HG03432 (cell line): ENCODE measurements at regions not wholly inside any gene's neighbourhood (a gene's known extent, or its start where the extent isn't known, plus 50 kb on each side); places are given as distances from the start of the nearest gene placed in this dataset.

Source experiments
- ATAC-seq: cut with Tn5 transposase; IDR thresholded peaks from one replicate; pipeline ENCODE4 v1.9.1; 2021; ENCODE audit warnings: mild to moderate bottlenecking, moderate library complexity; ENCODE audit not compliant: unreplicated experiment

GRCh38 chr15:94059013-94059587 lies 172.3 kb upstream of the MCTP2 start:
- ATAC-seq = no peak

- ATAC-seq = no peak
Observed at GRCh38 chr15:94057305-94057704, 174.1 kb upstream of the MCTP2 start.

- no peak for ATAC-seq
Observed at GRCh38 chr15:94056314-94056713, 175.0 kb upstream of the MCTP2 start.

DNA sequence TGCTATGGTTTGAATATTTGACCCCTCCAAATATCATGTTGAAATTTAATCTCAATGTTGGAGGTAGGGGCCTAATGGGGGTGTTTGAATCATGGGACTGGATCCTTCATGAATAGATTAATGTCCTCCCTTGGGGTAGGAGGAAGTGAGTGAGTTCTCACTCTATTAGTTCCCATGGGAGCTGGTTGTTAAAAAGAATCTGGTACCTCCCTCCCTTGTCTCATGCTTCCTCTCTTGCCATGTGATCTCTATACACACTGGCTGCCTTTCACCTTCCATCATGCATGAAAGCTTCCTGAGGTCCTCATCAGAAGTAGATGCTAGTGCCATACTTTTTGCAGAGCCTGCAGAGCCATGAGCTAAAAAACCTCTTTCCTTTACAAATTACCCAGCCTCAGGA lies 177.7 kb upstream of the MCTP2 start:
- ATAC-seq = no peak

DNA sequence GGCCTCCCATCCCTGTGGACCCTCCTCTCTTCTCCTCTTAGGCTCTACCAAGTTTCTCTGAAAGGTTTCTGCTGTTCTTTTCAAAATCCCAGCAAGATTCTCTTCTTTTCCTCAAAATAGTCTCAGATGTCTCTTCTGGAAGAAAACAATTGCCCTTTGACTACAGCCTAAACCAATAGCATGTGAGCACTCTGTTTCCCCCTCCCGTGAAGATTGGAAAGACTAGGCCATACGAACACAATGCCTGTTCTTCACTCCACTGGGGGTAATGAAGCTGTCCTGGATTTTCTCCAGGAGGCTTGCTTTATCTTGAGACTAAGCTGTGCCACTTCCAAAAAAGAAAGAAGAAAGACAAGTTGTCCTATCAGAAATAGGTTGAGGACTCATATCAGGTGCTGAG lies 178.7 kb upstream of the MCTP2 start:
- ATAC-seq = no peak

DNA sequence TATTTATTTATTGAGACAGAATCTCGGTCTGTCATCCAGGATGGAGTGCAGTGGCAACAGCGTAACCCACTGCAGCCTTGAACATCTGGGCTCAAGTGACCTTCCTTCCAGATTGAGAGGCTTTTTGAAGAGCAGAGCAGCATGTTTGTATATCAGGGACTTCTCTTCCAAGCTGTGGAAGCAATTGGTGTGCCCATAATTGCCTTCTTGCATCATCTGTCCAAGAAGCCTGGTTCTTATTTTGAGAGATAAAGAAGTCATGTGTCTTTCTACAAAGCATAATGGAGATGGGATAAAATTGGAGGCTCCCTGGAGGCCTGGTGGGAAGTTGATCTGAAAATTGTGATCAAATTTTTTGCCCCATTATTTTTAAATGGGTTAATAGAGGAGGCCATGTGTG lies 183.8 kb upstream of the MCTP2 start:
- no peak for ATAC-seq

- no peak for ATAC-seq
Observed at GRCh38 chr15:94042180-94042928, 189.0 kb upstream of the MCTP2 start.

DNA sequence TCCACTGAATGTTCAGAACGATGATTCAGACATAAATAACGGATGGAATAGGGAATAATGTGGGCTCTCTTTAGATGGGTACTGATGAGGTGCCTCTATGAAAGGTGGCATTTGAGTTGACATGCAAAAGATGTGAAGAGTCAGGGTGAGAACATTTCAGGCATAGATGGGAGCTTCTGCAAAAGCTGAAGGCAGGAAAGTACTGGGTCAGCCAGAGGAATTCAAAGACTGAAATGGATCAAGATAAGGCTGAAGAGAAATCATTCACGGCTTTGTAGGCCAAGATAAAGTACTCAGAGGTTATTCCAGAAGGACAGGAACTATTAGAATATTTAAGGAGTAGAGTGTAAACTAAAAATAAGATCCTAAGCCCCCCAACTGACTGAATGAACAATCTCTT lies 189.6 kb upstream of the MCTP2 start:
- ATAC-seq = no peak

- no peak for ATAC-seq
Observed at GRCh38 chr15:94040541-94041248, 190.7 kb upstream of the MCTP2 start.

DNA sequence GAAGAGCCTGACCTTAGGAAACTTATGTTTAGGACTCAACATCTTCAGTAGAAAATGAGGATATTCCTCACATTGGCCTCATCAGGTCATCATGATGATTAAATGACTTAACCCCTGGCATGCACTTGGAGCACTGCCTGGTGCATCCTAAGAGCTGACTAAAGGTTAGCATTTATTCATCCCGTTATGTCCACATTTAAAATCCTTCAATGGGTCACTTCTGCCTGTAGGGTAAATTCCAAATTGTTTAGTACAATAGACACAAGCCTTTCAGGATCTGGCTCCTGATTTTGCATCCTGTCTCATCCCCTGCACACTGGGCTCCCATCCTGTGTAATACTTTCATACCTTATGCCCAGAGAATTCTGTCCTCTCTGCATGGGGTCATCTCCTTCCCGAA lies 195.2 kb upstream of the MCTP2 start:
- ATAC-seq = no peak

DNA sequence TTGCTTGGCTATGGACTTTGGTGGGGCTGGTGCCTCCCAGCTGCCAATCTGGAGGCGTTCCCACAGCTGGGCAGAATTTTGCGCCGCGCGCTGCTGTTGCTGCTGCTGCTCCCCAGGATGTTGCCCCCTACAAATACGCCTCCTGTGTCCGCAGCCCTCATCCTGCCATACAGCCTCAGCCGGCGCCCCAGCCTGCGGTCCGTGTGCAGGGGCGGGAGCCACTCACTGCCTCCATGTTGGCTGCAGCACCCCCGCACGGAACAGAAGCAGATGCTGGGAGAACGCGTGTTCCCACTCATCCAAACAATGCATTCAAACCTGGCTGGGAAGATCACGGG lies 197.7 kb upstream of the MCTP2 start:
- no peak for ATAC-seq

- ATAC-seq = no peak
Observed at GRCh38 chr15:94033014-94033682, 198.2 kb upstream of the MCTP2 start.

GRCh38 chr15:94032571-94032970 lies 198.8 kb upstream of the MCTP2 start:
- ATAC-seq = no peak

GRCh38 chr15:94031072-94031471 lies 200.3 kb upstream of the MCTP2 start:
- no peak for ATAC-seq

GRCh38 chr15:94029495-94029894 lies 201.9 kb upstream of the MCTP2 start:
- ATAC-seq = no peak

GRCh38 chr15:94028809-94029208 lies 202.6 kb upstream of the MCTP2 start:
- no peak for ATAC-seq

DNA sequence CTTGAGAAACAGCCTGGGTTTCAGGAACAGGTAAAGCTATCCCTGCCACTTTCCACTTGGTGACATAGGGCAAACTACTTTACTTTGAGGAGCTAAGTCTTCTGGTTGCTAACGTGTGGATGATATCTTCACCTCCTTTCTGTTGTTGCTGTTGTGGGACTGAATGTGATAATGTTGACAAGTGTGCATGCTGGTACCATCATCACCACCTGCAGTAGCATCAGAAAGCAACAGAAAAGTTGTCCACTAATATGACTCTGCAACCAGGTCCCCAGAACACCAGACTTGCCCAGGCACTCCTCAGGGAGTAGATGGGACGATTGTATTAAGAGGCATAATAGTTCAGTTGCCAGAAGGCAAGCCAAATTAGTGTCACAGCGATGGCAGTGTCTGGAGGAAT lies 203.2 kb upstream of the MCTP2 start:
- no peak for ATAC-seq

DNA sequence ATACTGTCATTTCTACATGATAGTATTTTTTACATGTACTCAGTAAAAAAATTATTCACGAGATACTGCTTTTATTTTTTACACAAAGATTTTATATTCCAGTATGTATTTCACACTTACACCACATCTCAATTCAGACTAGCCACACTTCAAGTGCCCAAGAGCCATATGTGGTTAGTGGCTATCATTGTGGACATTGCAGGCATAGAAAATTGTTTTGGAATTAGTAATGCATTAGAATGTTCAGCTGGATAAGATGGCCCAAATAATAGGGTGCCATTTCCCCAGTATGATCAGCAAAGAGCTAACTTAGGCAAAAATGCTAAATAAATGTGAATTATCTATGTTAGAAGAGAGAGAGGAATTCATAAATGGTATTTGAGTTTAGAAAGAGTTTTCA lies 203.8 kb upstream of the MCTP2 start:
- ATAC-seq = no peak

DNA sequence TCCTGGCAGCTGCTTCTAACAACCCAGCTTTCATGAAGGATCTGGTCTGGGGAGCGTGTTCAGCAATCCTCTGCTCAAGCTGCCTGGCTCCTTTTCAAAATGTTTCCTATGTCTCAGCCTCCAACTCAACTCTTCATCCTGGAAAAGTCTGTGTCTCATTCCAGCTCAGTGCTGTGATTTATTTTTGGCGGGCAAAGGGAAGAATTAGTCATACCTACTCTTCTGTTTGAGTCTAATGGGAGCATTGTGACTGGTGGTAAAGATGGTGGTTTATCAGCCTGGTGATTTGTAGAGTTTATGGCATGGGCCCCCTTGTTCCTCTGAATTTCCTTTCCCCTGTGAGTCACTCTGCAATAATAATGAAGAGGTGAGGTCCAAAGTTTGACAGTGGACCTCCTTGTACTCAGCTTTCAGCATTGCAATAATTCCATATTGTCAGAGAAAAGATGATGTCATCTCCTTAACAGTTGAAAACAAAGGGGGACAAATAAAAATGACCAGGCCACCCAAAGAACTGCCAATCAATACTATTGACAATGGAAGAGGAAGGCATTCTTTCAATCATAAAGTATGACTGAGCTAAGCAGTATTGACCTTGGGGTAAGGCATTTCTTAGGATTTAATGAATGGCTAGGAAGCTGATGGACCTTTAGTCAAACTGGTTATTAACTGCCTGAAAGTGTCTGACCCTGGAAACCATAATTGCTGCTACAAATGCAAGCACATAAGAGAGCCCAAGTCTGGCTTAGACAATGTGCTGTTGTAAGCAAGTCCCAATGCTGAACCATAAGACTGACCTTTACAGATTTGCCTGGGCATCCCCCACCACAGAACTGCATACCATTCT lies 204.7 kb upstream of the MCTP2 start:
- ATAC-seq = no peak

GRCh38 chr15:94023531-94023930 lies 207.8 kb upstream of the MCTP2 start:
- ATAC-seq = no peak
